ENCODE measurements at regions not wholly inside any gene's neighbourhood (a gene's known extent, or its start where the extent isn't known, plus 50 kb on each side); places are given as distances from the start of the nearest gene placed in this dataset.
"Not testable (repeated sequence)": the region's sequence is repeated elsewhere in the genome, so short reads cannot be mapped to it uniquely, and the experiment has no call there.

GRCh38 chr1:222021129-222021528 lies 279.2 kb upstream of the DUSP10 start:
- DNase-seq: no peak

- DNase-seq: no peak
Measured at GRCh38 chr1:222020553-222020952, 278.7 kb upstream of the DUSP10 start.

- no peak for DNase-seq
Measured at GRCh38 chr1:222019029-222019428, 277.1 kb upstream of the DUSP10 start.

DNA sequence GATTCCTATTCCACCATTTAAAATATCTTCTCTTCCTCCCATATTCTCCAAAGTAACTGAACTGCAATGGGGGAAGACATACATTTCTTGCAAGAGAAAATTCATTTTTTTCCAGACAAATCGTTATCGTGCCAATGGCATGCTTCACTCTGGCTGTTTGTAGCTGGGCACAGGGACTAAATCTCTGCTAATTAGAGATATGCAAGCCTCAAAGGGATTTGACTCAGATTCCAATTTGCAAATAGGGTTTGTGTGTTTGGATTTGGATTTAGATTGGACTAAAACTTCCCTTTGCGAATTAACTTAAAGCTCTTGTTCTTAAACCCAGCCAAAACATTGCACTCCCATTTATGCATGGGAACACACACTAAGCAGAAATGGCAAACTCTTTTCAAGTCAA lies 276.2 kb upstream of the DUSP10 start:
- DNase-seq: no peak

DNA sequence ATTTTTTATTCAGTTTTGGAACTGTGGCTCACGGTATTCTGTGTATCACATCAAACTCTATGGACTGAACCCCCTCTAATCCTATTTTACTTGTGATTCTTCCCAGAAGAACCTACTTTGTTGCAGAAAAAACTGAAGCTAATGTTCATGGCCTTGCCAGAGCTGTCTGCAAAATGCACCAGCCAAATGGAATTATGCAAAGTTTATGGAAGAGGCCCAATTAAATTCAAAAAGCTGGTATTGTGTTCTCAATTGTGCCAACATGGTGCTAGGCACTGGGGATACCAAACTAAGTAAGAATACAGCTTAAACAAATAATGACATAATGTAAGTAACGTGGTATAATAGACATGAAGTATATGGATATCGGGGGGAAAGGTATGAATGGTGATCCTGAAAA lies 273.8 kb upstream of the DUSP10 start:
- no peak for DNase-seq

DNA sequence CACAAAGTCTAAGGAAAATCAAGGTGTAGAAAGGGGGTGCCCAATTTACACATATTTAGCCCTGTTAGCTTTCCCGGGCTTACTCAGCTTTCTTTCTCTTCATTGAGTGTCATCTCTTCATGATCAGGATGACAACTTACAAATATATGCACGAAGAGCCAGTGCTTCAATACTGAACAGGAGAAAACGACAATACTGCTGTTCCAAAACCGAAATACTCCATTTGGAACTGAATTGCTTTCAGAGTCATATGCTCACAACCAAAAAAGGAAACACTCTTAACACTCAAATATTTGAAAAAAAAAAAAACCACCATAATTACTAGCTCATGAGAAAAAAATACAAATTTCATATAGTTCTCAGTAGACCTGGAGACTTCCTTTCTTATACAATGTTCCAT lies 272.1 kb upstream of the DUSP10 start:
- no peak for DNase-seq

GRCh38 chr1:222012816-222013215 lies 270.9 kb upstream of the DUSP10 start:
- no peak for DNase-seq

DNA sequence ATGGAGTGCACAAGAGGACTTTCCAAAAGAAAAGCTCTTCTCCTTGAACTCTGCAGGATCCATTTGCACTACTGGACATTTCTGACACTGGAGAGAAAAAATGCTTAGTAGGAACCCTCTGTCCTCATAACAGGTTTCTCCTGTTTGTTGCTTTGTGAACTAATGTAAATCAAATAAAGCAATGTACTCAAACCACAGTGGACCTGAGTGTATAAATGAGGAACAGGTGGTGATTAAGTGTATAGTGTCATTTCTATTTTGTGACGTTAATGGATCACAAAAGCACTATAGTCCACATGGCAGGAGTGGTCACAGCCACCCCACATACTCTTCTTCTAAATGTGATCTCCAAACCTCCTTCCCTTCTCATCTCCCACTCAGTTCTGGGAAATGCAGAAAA lies 268.4 kb upstream of the DUSP10 start:
- no peak for DNase-seq

- peak; percentile 23 for DNase-seq
Measured at GRCh38 chr1:222009105-222009730, 267.3 kb upstream of the DUSP10 start.

DNA sequence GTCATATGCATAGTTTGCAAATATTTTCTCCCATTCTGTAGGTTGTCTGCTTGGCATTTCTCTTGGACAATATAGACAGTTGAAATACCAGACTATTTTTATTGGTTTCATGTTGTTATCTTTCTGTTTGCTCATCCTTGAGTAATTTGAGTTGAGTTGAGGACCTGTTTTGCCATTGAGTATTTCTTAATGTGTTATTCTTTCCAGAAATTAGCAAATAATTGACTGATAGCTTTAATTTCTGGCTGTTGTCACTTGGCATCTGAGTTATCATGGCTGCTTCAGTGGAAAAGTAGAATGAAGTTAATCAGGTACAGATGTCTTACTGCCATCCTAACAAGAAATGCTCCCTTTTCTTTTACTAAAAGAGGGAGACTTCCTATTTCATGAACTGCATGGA lies 264.8 kb upstream of the DUSP10 start:
- DNase-seq: no peak

GRCh38 chr1:222004784-222005183 lies 262.9 kb upstream of the DUSP10 start:
- DNase-seq: no peak

DNA sequence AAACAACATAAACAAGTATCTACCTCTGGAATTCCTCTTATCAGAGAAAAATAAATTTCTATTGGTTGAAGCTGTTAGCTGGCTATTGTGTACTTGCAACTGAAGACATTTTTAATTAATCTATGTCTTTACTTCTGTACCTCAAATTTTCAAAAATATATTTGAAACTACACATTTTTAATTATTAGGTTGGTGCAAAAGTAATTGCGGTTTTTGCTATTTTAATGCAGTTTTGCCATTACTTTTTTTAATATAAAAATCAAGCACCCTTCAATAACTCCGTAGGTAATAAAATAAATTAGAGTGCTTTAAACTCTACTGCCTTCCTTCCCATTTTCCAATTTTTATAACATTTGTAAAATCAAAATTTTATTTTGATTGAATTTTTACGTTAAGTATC lies 262.1 kb upstream of the DUSP10 start:
- DNase-seq: no peak

- no peak for DNase-seq
Measured at GRCh38 chr1:222002503-222002902, 260.6 kb upstream of the DUSP10 start.

DNA sequence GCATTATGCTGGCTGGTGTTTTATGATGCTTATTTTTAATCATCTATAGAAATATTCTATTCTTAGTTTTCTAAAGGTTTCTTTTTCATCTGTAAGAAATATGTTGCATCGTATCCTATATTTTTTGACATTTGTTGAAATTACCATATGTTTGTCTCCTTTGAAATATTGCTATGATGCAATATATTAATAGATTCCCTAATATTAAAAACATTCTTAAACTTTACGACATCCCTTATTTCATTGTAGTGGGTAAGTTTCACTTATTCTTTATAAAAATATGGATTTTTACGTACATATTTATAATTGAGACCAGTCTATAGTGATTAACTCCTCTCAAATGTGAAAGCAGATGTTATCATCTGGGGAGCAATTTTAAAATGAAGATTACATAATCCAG lies 258.2 kb upstream of the DUSP10 start:
- no peak for DNase-seq

- DNase-seq: no peak
Measured at GRCh38 chr1:221998781-221999180, 256.9 kb upstream of the DUSP10 start.

GRCh38 chr1:221998186-221998612 lies 256.3 kb upstream of the DUSP10 start:
- no peak for DNase-seq

- not testable (repeated sequence) for DNase-seq
Measured at GRCh38 chr1:221997012-221997411, 255.1 kb upstream of the DUSP10 start.

- no peak for DNase-seq
Measured at GRCh38 chr1:221994939-221995338, 253.1 kb upstream of the DUSP10 start.

DNA sequence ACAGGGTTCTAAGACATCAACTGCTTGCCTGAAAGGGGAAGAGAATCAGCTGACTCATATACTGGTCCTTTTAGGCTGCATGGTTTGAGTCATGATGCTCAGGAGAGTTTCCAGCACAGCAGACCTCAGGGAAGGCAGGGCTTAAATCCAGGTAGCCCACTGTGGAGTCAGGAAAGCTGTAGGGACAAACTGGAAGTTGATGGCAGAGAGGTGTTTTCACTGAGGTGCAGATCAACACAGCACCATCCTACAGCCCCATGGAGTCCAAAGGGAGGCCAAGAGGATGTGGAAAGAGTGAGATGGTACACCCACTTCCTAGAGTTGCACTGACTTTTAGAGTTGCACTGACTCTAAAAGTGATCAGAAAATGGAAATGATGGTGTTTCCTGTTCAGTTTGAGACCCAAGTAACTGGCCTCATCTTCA lies 252.4 kb upstream of the DUSP10 start:
- no peak for DNase-seq

DNA sequence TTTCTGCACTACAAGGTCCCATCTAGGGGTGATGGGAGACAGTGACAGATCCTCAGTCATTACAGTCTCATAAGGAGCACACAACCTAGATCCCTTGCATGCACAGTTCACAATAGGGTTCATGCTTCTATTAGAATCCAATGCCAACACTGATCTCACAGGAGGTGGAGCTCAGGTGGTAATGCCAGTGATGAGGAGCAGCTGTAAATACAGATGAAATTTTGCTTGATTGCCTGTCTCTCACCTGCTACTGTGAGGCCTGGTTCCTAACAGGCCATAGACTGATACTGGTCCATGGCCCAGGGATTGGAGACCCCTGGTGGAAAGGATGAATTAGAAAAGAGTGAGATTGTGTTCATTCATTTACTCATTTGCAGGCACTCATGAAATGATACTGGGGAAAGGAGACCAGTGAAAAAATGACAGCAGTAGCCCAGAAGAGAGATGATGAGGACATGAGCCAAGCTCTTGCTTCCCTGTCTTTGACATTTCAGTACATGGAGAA lies 251.6 kb upstream of the DUSP10 start:
- no peak for DNase-seq

GRCh38 chr1:221992427-221992826 lies 250.5 kb upstream of the DUSP10 start:
- no peak for DNase-seq

DNA sequence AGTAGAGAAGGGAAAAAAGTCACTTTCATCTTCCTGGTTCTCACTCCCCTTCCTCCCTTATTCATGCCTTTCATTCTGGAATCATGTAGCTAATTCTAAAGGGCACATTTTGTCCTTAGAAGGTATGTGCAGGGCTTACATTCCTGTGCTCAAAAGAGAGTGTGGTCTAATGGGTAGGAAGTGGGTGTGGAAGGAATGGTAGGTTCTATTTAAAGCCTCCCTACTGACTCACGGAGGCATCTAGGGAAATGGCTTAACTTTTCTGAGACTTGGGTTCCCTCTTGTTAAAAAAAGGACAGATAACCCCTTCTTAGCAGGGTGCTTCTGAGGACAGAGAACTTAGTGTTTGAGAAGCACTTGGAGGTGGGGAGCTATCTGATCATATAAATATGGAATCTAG lies 249.3 kb upstream of the DUSP10 start:
- no peak for DNase-seq

- DNase-seq: no peak
Measured at GRCh38 chr1:221989741-221990140, 247.9 kb upstream of the DUSP10 start.

DNA sequence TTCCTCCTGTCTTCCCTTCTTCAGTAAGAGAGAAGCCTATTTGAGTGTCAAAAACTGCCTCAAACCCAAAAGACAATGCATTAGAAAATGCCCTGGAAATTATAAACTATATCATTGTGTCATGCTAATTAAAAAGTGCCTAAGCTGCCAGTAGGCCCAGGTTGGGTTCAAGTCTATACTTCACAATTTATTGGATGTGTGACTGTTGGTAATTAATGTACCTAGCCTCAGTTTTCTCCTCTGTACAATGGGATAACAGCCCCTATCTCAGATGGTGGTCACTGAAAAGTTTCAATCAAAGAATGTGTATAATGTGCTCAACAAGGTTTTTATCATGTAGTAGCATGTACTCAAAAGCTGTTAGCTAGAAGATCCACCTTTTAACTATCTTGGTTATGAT lies 246.9 kb upstream of the DUSP10 start:
- no peak for DNase-seq

- DNase-seq: no peak
Measured at GRCh38 chr1:221987860-221988520, 246.1 kb upstream of the DUSP10 start.
